ENCODE measurements at regions not wholly inside any gene's neighbourhood (a gene's known extent, or its start where the extent isn't known, plus 50 kb on each side); places are given as distances from the start of the nearest gene placed in this dataset.

DNA sequence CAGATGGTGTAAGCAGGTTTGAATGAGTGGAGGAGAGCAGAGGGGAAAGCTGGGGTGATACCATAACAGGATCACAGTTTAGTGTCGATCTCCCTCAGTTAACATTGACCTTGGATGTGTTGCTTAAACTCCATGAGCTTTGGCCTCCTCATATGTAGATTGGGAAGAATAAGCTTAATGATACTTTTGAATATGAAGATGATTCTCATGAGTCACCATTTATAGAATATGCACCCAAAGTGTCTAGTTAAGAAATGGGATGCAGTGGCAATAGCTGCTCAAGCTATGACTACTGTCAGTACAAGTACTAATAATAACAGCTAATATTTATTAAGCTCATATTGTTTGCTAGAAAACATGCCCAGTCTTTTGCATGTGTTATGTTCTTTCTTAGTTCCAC, 236.2 kb upstream of the KIRREL3 start:
- TF ChIP-seq CTCF (IDR thresholded peaks at IDR 0.05) = no peak
- TF ChIP-seq GATA2 (CRISPR knock-in tag; IDR thresholded peaks at IDR 0.05) = no peak
- no peak for TF ChIP-seq NRF1 (IDR thresholded peaks at IDR 0.05; ENCODE audit: low read depth, low read length)
- TF ChIP-seq RXRA (IDR thresholded peaks at IDR 0.05; ENCODE audit: borderline replicate concordance, low read depth) = no peak
- no peak for TF ChIP-seq POLR2AphosphoS5 (IDR thresholded peaks at IDR 0.05; ENCODE audit: low read depth, low read length)

All from SK-N-SH (cell line).